ENCODE measurements at regions not wholly inside any gene's neighbourhood (a gene's known extent, or its start where the extent isn't known, plus 50 kb on each side); places are given as distances from the start of the nearest gene placed in this dataset.
"Not testable (repeated sequence)": the region's sequence is repeated elsewhere in the genome, so short reads cannot be mapped to it uniquely, and the experiment has no call there.

GRCh38 chr6:144534180-144534579 lies 249.0 kb downstream of the UTRN start:
- DNase-seq (ENCODE audit: low read depth) = no peak

- no peak for DNase-seq (ENCODE audit: low read depth)
Measured at GRCh38 chr6:144535630-144536029, 250.5 kb downstream of the UTRN start.

GRCh38 chr6:144536079-144536478 lies 250.9 kb downstream of the UTRN start:
- DNase-seq (ENCODE audit: low read depth) = no peak

DNA sequence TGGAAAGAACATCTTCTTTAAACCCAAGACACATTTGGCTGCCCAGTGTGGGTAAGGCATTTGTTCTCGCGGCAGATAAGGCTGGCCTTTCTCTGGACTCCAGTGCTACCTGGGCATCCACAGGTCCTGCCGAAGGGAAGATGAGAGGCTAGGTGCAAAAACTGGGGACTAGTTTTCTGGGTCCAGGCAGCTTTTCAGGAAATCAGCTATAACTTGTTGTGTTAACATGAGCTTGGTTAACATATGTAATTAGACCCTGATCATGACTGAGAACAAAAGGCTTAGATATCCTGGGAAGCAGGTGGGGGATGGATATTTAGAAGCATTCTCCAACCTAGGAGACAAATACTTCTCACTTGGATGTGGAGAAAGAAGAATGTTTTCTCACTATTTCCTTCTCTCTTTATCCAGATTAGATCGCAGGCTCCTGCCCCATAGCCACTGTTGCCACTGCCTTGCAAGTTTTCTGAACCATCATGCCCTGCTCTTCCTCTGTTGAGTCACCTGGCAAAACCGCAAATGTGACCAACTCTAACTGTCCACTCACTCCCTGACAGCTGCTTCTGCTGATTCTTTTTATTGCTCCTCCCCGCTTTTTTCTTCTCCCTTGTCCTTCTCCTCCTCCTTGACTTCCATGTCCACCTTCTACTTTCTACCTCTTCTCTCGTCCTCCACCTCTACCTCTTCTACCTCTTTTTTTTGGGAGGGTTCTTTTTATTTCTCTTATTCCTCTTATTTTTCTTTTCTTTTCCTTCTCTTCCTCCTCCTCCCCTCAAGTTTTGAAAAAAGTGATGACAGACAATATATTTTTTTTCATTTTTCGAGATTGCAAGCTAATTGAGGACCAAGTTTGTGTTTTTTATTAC lies 258.1 kb downstream of the UTRN start:
- no peak for DNase-seq (ENCODE audit: low read depth)

DNA sequence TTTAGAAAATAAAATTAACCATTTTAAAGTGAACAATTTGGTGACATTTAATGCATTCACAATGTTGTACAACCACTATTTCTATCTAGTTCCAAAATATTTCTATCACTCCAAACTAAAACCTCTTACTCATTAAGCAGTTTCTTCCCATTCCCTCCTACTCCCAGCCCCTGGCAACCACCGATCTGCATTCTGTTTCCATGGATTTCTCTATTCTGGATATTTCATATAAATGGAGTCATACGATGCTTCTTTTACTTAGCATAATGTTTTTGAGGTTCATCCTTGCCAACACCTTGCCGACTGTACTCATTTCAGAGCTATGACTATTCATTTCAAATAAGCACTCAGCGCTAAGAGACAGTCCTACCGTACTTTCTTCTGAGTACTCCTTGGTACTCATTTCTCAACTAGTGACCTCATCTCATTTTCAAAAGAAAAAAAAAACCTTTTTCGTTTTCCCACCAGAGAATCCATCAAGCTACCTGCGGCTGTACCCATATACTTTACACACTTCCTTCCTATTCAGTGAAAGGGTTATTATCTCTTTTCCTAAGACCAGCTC lies 259.2 kb downstream of the UTRN start:
- no peak for DNase-seq (ENCODE audit: low read depth)

DNA sequence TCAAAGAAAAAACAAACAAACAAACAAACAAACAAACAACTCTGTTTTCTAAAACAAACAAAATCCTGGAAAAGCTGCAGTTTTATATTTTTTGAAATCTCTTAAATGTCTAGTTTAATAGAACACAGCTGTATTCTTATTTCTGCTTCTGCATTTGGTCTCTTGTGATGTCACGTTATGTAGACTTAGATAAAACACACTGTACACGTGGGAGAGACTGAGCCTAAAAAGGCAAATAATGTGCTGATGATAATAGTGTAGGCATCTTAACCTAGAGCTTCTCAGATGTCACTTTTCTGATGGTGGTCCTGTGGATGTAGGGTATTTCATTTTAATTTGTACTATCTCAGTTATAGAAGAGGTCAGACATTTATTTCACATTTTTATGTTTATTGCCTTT lies 261.7 kb downstream of the UTRN start:
- DNase-seq (ENCODE audit: low read depth) = no peak

DNA sequence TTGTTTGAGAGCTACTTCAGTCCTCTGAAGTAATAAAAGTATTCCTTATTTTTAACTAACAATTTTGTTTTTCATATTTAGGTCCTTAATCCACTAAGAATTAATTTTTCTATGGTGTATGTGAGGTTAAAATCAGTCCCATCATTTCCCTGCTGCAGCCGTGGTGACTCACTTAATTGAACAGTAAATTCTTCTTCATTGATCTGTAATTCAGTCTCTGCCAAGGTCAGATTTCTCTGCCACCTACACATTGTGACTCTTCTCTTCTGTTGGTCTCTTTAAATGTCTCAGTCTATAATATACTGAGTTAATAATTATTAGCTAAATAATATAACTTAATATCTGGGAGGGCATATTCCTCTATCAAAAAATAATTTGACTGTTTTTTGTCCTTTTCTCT lies 262.3 kb downstream of the UTRN start:
- DNase-seq (ENCODE audit: low read depth) = no peak

- DNase-seq (ENCODE audit: low read depth) = no peak
Measured at GRCh38 chr6:144548536-144548935, 263.4 kb downstream of the UTRN start.

- no peak for DNase-seq (ENCODE audit: low read depth)
Measured at GRCh38 chr6:144549837-144550747, 265.0 kb downstream of the UTRN start.

- no peak for DNase-seq (ENCODE audit: low read depth)
Measured at GRCh38 chr6:144551339-144551738, 266.2 kb downstream of the UTRN start.

GRCh38 chr6:144555066-144555465 lies 269.9 kb downstream of the UTRN start:
- no peak for DNase-seq (ENCODE audit: low read depth)

- DNase-seq (ENCODE audit: low read depth) = no peak
Measured at GRCh38 chr6:144559865-144560593, 274.9 kb downstream of the UTRN start.

DNA sequence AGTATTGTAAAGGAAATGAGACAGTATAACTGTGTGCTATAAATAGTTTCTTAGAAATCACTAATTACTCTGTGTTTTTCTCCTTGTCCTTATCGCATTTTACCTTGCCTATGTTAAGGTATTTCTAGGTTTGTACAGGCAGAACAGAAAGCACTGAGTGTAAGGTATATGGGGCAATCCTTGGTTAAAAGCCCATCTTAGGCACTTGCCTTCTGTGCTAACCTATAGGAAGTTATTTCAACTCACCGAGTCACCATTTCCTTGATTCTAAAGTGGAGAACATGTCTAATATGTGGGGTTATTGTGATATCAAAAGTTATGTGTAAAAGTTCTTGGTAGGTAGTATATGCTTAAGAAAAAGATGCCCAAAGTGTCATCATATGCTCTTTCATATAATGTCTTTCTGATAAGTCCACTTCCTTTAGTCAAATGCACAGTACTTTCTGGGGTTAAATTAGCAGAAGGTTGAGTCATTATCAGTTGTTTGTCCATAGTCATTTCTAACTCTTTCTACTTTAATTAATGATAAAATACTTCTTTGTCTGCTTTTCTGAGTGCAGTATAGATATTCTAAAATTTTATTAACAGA lies 276.4 kb downstream of the UTRN start:
- DNase-seq (ENCODE audit: low read depth) = no peak

GRCh38 chr6:144564202-144564601 lies 279.1 kb downstream of the UTRN start:
- DNase-seq (ENCODE audit: low read depth) = no peak

DNA sequence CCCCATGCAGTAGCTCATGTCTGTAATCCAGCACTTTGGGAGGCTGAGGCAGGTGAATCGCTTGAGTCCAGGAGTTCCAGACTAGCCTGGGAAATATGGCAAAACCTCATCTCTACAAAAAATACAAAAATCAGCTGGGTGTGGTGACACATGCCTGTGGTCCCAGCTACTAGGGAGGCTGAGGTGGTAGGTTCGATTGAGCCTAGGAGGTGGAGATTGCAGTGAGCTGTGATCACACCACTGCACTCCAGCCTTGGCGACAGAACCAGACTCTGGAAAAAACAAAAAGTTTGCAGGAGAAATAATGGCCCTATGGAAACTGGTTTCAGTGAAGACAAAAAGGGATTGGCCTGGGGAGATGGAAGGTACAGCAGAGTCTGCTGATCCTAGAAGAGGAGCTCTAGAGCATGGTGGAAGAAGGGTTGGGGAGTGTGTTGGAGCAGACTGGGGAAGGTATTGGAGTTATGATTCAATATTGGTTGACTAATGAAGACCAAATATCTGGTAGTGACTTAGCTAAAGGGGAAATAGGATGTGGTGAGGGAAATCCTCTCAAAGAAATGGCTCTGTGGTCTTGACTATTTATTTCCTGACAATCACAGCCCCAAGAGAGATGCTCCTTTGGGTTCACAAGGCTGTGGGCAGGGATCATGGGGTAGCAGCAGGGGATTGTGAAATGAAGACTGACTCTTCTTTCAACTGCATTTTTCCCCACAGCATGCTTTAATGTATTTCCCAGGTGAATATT lies 281.9 kb downstream of the UTRN start:
- DNase-seq (ENCODE audit: low read depth) = no peak

GRCh38 chr6:144568241-144568640 lies 283.1 kb downstream of the UTRN start:
- DNase-seq (ENCODE audit: low read depth) = no peak

DNA sequence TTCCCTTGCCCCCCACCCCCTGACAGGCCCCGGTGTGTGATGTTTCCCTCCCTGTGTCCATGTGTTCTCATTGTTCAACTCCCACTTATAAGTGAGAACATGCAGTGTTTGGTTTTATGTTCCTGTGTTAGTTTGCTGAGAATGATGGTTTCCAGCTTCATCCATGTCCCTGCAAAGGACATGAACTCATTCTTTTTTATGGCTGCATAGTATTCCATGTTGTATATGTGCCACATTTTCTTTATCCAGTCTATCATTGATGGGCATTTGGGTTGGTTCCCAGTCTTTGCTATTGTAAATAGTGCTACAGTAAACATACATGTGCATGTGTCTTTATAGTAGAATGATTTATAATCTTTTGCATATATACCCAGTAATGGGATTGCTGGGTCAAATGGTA lies 287.4 kb downstream of the UTRN start:
- not testable (repeated sequence) for DNase-seq (ENCODE audit: low read depth)

DNA sequence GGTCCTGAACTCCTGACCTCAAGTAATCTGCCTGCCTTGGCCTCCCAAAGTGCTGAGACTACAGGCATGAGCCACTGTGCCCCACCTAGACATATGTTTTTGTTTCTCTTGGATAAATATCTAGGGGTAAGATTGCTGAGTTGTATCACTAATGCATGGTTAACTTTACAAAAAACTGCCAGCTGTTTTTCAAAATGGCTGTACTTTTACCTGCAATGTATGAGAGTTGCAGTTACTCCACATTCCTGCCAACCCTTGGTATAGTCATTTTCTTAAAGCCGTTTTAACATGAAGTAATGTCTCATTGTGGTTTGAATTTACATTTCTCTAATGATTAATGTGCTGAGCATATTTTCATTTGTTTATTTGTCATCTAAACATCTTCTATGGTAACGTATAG lies 289.7 kb downstream of the UTRN start:
- no peak for DNase-seq (ENCODE audit: low read depth)

- DNase-seq (ENCODE audit: low read depth) = no peak
Measured at GRCh38 chr6:144575327-144575726, 290.2 kb downstream of the UTRN start.

- no peak for DNase-seq (ENCODE audit: low read depth)
Measured at GRCh38 chr6:144576871-144577270, 291.7 kb downstream of the UTRN start.

Data from activated T-helper 9 cell treated with anti-CD3 and anti-CD28 coated beads, Interleukin-2, amount 50 U/mL, for 16 hours (primary cell).